Activated CD4-positive, alpha-beta T cell treated with anti-CD3 and anti-CD28 coated beads, Interleukin-10, Interleukin-2, amounts not matched to agents 100 ng/mL and 50 ng/mL, durations not matched to agents 16 hours and 8 hours (primary cell): ENCODE measurements at regions not wholly inside any gene's neighbourhood (a gene's known extent, or its start where the extent isn't known, plus 50 kb on each side); places are given as distances from the start of the nearest gene placed in this dataset.

Experiments used
- DNase-seq: peaks from one replicate; pipeline ENCODE4 v3.0.0-alpha.2; 2020

DNA sequence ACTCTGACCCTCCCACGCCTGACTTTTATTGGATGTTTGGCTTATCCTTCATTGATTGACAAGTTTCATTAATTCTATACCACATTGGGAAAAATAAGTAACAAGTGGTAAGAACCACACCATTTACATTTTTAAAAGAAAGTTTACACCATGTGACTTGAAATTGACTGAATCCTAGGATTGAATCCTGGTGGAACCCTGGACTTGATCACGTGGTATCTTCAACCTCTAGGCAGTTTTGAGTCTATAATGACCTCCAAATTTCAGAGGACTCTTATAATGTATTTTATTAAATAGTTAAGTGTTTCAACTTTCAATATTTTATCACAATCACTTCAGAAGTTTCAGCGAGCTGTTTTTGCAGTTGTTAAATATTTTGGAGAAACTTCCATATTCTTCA is 172.0 kb downstream of the SLC6A15 start:
- DNase-seq, result no peak

DNA sequence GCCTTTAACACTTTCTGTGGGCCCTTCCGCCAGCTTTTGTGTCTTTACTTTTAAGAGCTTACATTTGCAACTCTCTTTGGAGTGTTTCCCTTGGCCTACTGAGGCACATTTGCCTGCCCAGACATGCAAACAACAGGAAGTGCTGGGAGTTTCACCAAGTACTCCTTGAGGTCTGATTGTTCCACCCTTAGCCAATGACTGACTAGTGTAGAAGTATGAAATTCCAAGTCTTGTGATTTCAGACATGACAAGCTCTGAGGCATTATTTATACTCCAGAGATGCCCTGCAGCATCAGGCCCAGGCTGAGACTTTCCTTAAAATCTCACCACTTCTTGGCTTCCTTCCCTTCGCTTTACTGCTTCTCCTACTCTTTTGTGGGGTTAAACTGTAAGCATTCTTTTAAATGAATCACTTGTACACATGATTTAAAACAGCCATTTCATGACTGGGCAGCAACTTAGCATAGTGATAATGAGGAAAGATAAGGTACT is 174.1 kb downstream of the SLC6A15 start:
- DNase-seq, result no peak

DNA sequence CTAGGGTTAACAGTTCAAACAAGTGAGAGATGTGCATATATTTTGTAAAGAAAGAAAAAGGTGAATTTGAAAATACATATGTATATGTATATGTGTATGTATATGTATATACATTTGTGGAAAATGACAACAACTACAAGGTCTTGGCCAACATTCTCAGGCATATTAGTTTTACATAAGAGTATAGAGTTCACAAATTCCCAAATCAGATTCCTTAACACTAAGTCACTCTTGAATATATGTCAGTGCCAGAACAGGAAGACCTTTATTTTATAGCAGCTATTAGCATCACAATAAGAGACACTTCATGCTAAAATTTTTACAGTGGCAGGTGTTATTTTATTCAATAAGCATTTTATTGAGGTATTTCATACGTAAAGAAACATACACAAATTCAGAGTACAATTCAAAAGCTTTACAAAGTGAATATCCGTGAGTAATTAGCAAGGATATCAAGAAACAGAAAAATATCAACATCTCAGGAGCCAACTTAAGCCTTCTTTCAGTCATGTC is 179.7 kb downstream of the SLC6A15 start:
- DNase-seq, result no peak

DNA sequence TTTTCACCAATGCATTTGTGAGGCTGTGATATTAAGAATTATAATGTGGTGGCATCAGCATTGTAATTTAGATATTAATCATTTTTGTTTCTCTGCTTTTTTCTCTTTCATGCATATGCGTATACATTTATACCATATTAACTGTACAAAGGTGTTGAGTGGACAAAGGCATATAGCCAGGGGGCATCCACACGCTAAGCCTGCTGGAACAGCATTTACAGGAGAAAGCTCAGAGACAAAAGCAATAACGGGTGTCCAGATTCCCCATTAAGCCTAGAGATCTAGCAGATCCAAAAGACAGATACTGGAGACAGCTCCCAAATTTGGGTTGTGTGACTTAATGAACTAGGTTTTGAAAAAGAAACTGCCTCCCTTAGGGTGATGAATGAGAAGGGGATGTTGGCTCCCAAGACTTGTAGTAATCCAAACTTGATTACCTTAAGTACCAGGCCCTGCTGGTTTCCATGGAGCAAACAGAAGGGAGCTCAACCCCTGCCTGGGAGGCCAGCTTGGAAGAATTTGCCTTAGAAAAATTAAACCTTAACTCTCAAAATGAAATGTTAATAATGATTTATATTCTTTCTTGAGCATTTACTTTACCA is 181.9 kb downstream of the SLC6A15 start:
- no peak for DNase-seq

DNA sequence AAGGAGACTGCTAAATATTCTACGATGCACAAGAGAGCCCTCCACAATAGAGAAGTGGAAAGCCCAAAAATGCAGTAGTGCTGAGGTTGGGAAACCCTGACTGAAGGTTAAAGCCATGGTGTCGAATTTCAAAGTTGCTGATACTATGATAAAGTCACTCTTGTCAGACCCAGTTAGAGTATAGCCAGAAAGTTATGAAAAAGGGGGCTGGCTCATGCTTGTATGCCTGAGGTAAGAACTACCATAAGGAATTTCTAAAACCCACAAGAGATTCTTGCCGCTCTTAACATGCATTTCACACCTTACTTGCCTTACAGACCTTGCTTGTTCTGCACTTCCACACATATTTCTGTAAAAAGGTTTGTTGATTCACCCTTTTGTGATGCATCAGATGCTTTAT is 184.6 kb downstream of the SLC6A15 start:
- no peak for DNase-seq

DNA sequence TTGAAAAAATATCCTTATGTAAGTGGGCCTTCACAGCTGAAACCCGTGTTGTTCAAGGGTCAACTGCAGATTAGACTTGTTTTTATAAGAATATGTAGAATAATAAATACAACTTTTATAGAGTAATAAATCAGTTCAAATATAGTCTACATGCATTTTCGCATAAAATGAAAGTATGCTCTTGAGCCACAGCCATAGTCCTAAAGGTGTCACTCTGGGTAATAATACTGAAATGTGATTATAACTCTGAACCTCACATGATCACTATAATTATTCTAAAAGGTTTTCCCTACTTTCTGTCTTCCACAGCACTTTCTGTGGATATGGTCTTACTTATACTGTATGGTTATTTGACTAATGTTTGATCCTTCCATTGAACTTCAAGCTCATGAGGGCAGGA is 185.8 kb downstream of the SLC6A15 start:
- DNase-seq, result no peak

DNA sequence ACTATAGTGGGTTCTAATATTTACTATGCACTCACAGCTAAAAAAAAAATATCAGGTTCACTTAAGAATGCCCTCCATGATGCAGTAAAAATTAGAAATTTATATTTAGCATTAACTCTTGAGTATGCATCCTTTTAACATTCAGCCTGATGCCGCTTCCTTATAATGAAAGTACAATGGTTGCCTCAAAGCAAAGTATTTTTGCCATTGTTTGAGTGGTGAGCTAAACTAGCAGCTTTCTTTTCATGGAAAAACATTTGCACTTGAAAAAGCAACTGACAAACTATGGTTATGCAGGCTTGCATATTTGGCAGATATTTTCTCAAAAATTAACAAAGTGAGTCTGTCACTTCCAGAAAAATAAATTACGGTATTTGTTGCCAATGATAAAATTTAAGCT is 188.6 kb downstream of the SLC6A15 start:
- no peak for DNase-seq

DNA sequence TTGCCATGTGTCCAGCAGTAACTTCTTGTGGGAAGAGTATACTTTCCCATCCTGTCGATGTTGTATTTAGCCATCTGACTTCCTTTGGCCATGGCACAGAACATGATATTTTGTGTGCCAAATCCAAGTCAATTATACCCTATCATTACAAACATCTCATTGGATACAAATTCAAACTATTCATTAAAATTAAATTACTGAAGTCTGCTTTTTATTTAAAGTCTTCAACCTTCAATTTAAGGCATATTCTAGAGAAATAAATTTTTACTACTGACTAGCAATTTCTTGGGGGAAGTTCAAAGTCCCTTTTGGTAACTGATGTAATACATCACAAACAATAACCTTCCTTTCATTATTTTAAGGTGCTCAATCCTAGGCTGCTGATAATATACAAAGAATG is 192.6 kb downstream of the SLC6A15 start:
- no peak for DNase-seq

DNA sequence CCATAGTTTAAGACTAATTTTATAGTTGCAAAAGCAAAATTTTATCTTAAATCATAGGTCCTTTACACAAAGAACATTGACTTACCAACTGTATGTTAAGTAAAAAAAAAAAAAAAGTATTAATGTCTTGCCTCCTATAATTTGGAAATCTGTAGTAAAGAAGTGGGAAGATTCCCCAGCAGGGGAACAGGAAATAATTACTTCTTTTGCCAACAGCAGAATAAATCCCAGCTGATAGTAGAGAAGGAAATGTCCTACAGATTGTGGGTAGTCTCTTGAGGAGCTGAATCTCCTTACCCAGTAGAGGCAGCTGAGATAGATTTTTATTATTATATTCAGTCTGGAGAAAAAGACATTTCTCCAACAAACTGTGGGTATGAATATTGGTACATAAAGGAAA is 193.7 kb downstream of the SLC6A15 start:
- no peak for DNase-seq

DNA sequence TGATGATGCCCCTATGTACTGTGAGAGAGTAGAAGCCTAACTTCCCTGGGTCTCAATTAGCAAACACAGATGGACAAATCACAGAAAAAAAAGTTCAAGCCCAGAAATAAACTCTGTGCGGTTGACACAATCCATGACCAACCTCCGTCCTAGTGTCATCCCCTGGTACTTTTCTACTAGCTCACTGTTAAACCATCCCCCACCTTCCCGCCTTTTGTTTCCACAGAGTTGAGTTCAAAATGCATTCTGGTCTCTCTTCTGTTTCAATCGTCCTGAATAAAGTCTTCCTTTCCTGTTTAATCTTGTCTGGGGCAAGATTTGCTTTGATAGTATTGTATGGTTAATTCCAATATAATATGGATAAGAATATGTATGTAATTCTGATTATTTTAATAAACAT is 199.9 kb downstream of the SLC6A15 start:
- no peak for DNase-seq

DNA sequence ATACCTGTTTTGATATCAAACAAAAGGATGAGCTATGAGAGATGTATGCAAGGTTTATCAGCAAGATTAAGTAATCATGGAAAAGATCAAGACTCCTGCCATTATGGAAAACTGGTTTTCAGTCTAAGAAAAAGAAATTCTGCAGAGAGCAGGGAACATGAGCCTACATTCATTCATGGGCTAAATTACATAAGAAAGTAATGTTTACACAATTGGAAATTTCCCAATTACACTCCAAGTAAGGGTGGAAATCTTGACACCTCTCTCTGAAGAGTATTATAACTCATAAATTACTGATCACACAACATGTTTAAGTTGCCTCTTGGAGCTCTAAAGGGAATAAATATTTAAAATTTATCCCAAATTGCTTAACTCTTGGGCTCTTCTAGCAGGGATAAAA is 206.2 kb downstream of the SLC6A15 start:
- no peak for DNase-seq

DNA sequence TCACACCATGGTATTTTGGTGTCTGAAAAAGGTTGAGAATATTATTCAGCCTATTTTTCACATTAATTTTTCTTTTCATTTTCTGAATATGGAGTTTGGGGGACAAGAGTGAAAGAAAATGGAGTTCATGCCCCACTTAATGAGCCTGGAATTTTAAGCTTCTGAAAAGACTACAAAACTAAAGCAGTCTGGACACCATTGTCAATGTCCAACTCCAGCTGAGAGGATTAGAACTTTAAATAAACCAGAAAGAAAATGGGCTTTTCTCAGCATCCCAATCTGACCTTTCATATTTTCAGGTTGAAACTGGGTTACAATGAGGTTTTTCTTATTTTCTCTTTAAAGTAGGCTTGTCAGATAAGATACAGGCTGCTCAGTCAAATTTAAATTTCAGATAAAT is 207.7 kb downstream of the SLC6A15 start:
- DNase-seq, result no peak

DNA sequence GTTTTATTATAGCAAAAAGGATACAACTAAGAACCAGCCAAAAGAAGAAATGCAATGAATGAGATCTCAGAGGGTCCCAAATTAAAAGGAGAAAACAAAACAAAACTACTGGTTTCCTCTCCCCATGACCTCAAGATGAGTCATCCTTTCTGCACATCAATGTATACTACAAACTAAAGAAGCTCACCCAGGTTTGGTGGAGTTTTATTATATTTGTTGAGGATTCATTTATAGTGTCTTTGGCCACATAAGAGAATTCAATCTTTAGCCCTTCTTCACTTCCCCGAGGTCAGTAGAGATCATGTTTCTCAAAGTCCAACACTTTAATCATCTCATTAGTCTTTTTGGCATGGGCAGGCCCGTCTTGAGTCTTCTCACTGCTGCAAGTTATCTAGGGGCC is 210.6 kb downstream of the SLC6A15 start:
- no peak for DNase-seq

DNA sequence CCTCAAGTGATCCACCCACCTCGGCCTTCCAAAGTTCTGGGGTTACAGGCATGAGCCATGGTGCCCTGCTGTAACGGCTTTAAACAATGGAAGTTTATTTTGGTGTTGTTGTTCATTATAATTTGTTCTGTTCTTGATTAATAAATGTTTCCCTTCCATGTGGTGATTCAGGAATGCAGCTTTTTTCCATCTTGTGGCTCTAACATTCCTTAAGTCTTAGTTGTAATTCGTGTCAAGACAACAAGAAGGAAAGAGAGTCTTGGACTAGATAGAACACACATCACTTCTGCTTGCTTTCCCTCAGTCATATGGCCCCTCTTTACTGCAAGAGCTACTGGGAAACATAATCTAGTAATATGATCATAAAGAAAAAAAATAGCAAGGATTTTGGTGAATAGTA is 211.6 kb downstream of the SLC6A15 start:
- no peak for DNase-seq

DNA sequence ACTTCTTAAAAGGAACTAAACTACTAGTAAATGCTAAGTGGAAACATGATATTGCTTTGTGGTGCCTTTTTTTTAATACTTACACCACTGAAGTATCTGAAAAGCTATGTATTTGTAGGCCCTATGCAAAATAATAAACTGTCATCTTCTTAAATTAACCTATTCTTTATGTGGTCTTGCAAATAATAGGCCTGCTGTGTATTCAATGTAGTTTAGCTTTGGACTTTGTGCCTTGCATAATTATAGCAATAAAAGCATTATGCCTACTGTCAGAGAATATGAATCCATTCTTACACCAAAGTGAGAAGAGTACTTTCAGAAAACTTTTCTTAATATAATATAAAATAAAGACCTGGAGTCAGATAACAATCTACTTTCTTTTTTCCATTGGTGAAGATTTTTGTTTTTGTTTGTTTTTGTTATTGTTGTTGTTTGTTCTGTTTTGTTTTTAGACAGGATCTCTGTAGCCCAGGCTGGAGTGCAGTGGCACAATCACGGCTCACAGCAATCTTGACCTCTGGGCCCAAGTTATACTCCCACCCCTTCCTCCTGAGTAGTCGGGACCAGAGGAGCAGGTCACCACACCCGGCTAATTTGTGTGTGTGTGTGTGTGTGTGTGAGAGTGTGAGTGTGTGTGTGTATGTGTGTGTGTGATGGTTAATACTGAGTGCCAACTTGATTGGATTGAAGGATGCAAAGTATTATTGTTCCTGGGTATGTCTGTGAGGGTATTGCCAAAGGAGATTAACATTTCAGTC is 213.8 kb downstream of the SLC6A15 start:
- DNase-seq, result no peak

DNA sequence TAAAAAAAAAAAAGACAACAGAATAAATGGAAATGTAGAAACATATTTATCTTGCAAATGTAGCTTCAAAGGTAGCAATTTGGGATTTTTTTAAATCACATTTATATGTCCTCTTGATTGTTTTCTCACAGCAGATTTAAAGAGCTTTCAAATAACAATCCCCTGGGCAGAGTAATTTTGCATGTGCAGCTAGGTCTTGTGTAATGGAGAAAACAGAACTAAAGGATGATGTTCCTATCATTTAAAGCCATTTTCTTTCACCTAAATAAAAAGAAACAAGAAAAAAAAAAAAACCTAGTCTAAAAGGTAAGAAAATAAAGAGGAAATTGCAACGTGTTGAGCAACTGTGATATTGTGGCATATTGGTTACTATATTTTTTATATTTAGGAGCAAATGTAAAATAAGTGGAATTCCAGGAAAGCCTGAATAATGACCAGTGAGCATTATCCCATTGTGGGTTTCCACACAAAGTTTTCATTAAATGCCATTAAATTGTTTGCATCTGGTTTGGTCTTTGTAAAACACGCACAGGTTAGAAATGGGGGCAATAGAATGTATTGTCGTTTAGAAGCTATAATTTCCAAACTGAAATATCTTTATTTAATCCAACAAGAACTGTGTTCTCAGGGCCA is 215.6 kb downstream of the SLC6A15 start:
- no peak for DNase-seq

DNA sequence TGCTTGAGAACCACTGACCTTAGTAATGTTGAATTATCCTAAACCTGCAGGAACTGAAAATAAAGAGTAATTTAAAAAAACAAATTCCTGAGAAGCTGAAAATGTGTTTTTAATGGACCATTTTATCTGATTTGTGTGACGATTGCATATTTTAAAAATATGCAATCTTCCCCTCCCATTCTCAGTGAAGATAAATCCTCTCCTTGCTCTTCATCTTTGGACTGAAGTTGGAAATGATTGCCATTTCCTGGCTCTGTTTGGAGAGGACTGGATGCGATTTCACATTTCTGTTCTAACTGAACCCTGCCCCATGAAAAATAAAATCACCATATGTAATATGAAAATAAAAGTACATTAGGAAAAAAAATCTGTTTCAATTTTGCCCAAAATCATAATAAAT is 216.3 kb downstream of the SLC6A15 start:
- DNase-seq, result no peak

DNA sequence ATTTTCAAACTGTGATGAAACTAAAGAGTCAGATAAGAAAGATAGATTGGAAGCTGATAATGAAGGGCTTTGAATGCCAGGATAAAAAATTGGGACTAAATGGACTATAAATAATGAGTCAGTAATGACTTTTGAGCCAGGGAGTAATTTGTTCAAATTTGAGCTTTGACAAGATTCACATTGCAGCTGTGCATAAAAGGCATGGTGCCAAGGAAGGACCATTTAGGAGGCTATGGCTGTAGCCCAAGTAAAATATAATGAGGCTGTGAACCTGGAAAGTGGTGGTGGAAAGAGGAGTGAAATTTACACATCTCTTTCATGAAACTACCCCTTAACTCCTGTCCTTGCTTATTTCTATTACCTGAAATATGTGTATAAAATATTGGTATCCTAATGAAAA is 218.5 kb downstream of the SLC6A15 start:
- no peak for DNase-seq

DNA sequence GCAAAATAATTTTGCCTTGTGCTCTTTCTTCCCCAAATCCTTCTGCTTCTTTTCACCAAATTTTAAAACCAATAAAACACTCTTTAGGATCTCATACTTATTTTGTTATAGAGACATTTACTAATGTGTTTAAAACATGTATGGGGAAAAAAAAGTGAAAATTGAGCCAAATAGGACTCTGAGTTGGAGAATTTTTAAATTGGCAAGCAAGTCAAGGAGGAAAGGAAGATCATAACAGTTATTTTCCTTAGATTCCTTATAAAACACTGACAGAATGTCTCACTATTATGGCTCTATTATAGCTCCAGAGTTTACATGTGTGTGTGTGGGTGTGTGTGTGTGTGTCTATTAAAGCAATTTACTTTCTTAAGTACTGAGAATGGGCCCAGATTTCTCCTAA is 220.5 kb downstream of the SLC6A15 start:
- no peak for DNase-seq

DNA sequence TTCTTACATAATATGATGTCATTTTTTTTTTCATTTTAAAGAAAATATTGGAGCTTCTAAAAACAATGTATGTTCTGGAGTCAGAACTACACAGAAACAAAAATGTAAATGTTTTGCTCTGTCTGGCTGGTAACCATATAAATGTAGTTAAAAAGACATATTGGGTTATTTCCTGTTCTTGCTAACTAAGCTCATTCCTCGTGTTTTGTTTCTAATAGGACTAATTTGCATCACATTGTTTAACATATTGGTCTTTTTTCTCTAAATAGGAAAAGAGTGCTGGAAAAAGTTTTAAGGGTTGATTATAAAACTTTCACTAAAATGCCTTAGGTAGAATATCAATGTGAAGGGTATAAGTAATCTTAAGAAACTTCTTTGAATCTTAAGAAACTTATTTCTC is 221.3 kb downstream of the SLC6A15 start:
- no peak for DNase-seq

DNA sequence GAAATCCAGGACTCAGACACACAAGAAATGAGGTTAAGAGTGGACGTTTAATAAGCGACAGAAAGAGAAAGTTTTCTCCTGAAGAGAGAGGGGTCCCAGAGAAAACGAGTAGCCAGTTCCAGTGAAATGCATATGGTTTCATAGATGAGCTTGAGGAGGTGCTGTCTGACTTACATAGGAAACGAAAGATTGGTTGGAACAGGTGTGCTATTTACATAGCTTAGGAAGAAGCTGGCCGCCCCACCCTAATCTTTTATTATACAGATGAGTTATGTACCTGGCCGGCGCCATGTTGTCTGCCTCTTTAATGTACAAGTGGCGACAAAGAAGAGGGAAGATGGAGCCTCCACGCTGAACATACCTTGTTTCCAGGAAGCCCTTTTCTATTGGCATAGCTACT is 223.0 kb downstream of the SLC6A15 start:
- no peak for DNase-seq

DNA sequence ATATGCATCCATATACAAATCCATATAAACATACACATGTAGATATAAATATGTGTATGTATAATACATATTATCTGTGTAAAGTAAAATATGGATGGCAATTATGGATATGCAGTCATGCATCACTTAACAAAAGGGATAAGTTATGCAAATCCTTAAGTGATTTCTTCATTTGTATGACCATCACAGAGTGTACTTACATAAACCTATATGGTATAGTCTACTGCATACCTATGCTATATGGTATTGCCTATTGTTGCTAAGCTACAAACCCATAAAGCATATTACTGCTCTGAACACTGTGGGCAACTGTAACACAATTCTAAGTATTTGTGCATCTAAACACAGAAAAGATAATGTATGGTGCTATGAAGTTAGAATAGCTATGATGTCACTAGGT is 227.2 kb downstream of the SLC6A15 start:
- DNase-seq, result no peak

DNA sequence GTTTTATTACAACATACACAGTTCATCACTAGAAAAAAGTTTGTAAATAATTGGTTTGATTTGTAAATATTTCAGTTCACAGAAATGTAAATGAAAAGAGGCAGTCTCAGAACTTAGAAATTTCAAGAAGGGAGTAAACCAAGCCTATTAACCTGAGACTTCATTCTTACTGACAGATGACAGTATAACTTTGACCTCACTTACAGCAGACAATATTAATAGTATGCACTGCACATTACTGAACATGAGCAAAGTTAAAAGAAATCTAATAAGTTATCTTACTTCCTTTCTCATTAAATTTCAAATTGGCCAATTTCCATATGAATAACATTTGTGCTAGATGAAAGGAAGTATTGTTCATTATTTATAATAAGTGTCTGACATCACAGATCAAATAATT is 235.8 kb downstream of the SLC6A15 start:
- no peak for DNase-seq

DNA sequence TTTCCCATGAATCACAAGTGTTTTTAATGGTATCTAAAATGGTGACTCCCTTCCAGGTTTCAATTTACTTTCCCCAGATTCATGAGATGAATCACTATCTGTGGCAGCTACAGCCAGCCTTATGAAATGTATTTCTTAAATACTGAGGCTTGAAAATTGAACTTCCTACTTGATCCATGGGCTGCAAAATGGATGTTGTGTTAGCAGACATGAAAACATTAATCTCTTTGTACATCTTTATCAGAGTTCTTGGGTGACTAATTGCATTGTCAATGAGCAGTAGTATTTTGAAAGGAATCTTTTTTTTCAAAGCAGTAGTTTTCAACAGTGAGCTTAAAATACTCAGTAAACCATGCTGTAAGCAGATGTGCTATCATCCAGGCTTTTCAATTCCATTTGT is 250.8 kb downstream of the SLC6A15 start:
- DNase-seq, result no peak
